Omental fat pad (tissue), 3 donors: ENCODE measurements at regions not wholly inside any gene's neighbourhood (a gene's known extent, or its start where the extent isn't known, plus 50 kb on each side); places are given as distances from the start of the nearest gene placed in this dataset.

ENCODE experiments used
- ATAC-seq: fragments of 150-250 bp; one replicate; pipeline ENCODE4 v1.9.1; 2016; ENCODE audit warnings: mild to moderate bottlenecking, moderate library complexity; ENCODE audit not compliant: low FRiP score
- DNase-seq: peaks from one replicate; pipeline ENCODE4 v3.0.0-alpha.2; 2019; ENCODE audit warnings: low spot score
- TF ChIP-seq, protein P1 (sequence below), 3 donors: fragments of 450-650 bp; IDR thresholded peaks; one replicate each; pipeline ENCODE4 v1.5.1; 2016 to 2017; ENCODE audit warnings: antibody characterized with exemption in 3 of 3, mild to moderate bottlenecking in 3 of 3, moderate library complexity in 2 of 3

DNA sequence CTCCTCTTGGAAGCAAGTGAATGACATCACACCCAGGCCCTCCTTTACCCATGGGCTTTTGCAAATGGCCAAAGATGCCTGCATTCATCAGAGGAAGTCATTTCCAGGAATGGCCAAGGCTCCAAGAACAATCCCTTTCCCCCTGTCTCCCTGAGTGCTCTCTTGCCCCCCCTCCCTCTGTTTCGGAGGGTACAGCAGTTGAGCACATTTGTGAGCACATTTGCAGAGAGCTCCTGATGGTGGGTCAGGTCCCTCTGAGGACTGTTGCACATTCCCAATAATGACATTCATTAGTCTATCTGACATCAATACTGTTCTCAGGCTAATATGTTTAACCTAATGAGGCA lies 113.4 kb downstream of the MATN1 start:
- no peak for DNase-seq
- TF ChIP-seq, protein P1, sequence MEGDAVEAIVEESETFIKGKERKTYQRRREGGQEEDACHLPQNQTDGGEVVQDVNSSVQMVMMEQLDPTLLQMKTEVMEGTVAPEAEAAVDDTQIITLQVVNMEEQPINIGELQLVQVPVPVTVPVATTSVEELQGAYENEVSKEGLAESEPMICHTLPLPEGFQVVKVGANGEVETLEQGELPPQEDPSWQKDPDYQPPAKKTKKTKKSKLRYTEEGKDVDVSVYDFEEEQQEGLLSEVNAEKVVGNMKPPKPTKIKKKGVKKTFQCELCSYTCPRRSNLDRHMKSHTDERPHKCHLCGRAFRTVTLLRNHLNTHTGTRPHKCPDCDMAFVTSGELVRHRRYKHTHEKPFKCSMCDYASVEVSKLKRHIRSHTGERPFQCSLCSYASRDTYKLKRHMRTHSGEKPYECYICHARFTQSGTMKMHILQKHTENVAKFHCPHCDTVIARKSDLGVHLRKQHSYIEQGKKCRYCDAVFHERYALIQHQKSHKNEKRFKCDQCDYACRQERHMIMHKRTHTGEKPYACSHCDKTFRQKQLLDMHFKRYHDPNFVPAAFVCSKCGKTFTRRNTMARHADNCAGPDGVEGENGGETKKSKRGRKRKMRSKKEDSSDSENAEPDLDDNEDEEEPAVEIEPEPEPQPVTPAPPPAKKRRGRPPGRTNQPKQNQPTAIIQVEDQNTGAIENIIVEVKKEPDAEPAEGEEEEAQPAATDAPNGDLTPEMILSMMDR (IDR thresholded peaks at IDR 0.05), result no peak
- ATAC-seq, result no peak

DNA sequence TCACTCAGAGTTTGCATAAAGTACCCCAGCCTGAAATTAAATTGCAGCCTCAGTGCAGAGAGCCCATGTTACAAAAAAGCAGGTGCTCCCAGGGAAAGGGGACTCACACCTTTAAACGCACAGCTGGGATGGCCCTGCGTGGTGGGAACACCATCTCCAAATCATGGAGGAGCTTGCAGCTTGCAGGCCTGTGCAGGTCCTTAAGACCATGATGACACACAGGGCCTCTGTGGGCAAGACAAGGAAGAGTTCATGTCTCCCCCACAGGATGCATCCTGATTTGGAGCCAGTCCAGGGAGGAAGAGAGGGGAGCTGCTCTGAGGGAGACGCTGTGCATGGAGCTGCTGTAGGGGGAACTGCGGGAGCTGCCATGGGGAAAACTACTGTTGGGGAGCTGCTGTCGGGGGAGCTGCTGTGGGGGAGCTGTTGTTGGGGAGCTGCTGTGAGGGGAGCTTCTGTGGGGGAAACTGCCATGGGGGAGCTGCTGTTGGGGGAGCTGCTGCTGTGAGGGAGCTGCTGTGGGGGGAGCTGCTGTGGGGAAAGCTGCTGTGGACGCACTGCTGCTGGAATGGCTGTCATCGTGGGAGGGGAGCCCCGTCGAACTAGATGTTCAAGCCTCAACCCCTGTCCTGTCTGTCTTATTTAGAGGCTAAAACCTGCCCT lies 113.9 kb downstream of the MATN1 start:
- DNase-seq, result no peak
- no peak for ATAC-seq
- TF ChIP-seq, protein P1 (IDR thresholded peaks at IDR 0.05), result no peak

DNA sequence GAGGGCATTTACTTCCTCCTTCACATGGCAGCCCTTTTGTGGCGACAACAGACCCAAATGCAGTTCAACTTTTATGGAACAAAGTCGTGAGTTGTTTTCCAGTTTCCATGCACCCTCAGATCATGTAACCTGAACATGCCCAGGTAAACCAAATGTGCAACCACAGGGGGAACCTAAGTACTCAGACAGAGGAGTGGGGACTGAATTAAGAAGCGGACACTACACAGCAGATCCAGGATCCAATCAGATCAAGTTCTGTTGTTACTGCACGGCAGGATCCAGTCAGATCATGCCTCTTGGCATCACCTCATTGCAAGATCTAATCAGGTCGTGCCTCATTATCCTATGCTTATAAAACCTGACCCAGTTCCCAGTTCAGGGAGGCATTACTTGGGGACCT lies 115.7 kb downstream of the MATN1 start:
- TF ChIP-seq, protein P1 (IDR thresholded peaks at IDR 0.05), result no peak
- ATAC-seq (no peak), DNase-seq (no peak)

DNA sequence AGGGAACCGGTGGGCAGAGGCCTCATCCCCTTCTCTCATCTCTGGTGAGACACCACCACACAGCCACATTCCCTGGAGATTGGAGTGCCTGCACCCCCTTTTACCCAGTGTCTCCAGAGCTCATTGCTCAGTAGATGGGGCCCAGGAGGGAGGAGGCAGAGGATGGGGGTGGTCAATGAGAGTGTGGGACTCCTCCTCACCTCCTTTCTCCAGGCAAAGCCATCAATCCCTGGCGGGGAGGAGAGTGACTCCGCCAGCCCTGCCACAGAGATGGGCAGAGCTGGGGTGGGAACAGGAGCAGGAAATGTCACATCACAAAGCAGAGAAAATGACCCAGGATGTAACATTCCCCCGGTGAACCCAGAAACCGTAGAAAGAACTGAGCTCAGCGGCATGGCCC lies 117.2 kb downstream of the MATN1 start:
- DNase-seq (no peak), ATAC-seq (no peak)
- TF ChIP-seq, protein P1 (IDR thresholded peaks at IDR 0.05), result no peak

DNA sequence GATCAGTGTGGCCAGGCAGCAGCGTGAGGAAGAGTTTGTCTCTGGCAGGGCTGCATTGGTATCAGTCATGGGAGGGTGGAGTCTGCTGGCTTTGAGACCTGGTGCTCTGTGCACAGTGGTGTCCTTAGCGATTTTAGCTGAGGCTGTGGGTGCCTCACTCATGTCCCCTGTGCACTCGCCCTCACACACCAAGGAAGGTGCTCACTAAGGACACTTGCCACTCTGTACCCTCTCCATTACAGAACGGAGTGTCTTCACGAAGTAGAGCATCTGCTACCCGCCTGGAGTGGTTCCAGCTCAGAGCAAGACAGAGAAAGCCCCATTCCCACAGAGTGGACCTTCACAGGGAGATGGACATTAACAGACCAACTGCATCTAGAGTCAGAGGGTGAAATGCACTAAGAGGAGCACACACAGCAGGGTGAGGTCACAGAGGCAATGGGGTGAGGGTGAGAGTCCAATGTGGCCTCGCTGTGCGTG lies 117.9 kb downstream of the MATN1 start:
- no peak for ATAC-seq

DNA sequence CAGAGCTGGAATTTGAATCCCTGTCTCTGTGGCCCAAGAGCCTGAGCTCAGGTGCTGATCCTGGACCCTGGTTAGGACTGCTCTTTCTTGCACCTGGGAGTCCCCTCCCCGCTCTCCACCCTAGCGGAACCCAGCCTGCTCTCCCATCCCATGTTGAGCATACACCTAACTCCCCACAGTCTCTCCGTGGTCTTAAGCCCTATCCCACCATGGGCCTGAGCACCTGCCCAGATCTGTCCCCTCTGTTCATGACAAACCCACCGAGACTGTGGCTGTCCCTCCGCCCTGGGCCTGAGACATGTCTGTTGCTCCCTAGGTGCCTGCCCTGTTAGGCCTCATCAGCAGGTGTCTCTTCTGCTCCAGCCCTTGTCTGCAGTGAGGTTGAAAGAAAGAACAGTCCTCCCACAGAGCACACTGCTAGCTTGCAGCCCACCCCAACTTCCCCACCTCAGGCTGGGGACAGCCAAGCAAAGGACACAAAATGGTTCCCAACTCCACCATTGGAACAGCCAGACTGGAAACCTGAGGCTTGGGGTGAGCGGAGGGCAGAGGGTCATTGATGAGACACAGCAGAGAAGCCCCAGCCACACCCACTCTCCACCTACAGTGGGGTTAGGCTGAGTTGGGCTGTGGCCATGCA lies 118.5 kb downstream of the MATN1 start:
- ATAC-seq (no peak), DNase-seq (no peak)
- TF ChIP-seq, protein P1 (IDR thresholded peaks at IDR 0.05), result no peak

More for the DNA sequence above, 117.9 kb downstream of the MATN1 start:
- no peak for DNase-seq
- TF ChIP-seq, protein P1 (IDR thresholded peaks at IDR 0.05), result no peak
